Psoas muscle (tissue), 7 donors: ENCODE measurements at regions not wholly inside any gene's neighbourhood (a gene's known extent, or its start where the extent isn't known, plus 50 kb on each side); places are given as distances from the start of the nearest gene placed in this dataset.

Source experiments
- ATAC-seq, 4 donors: fragments of 200-7000 bp; cut with Tn5 transposase; one replicate each; pipeline ENCODE4 v1.9.1; 2020; ENCODE audit warnings: moderate library complexity in 3 of 4, mild to moderate bottlenecking in 2 of 4
- DNase-seq, 2 donors: peaks; one replicate each; pipeline ENCODE4 v3.0.0-alpha.2; 2020
- H3K27ac ChIP-seq: fragments of 200-600 bp; one replicate; pipeline ENCODE4 v1.8.0; 2022
- H3K27me3 ChIP-seq, 3 donors: fragments of 200-600 bp in 1 of 3; one replicate each; pipeline versions ENCODE4 v1.6.1 to v1.8.0; 2013 to 2022; ENCODE audit warnings: low read length in 2 of 3, mild to moderate bottlenecking in 2 of 3, moderate library complexity in 1 of 3; ENCODE audit not compliant: insufficient read depth in 3 of 3
- H3K36me3 ChIP-seq, 2 donors: fragments of 200-600 bp in 1 of 2; one replicate each; pipeline versions ENCODE4 v1.6.1 to v1.8.0; 2013 to 2022; ENCODE audit warnings: low read depth in 1 of 2, mild to moderate bottlenecking in 1 of 2, moderate library complexity in 1 of 2; ENCODE audit not compliant: insufficient read depth in 1 of 2
- H3K4me1 ChIP-seq: fragments of 200-600 bp; one replicate; pipeline ENCODE4 v1.8.0; 2022
- H3K4me3 ChIP-seq: fragments of 200-600 bp; one replicate; pipeline ENCODE4 v1.8.0; 2022; ENCODE audit warnings: mild to moderate bottlenecking
- H3K9me3 ChIP-seq: fragments of 200-600 bp; one replicate; pipeline ENCODE4 v1.8.0; 2022
- CTCF ChIP-seq: fragments of 200-600 bp; IDR thresholded peaks from one replicate; pipeline ENCODE4 v1.8.0; 2022; ENCODE audit warnings: antibody characterized with exemption
- WGBS, 3 donors: extraction: QIAGEN DNeasy Blood & Tissue Kit; methylation state at CpG; one replicate each; pipeline versions ENCODE4 v1.1.6 to v1.1.7; 2013; 5-methylcytosine and 5-hydroxymethylcytosine counted together
- intact Hi-C, 2 donors: fragments of 100-400 bp; cut with DNase I; formaldehyde crosslinking; loops; one replicate each; pipeline versions ENCODE4 v1.11.0 to v1.14.2; 2022
- donor health status: healthy with polysubstance abuse.
- donor health status: DM: no; HTN: no; CAD: no; lungs with moderate emphysema.
- donor health status: Bipolar disorder and iron deficiency.
- donor health status: healthy.
- donor health status: DM: yes; HTN: yes; CAD: no.
- donor health status: DM: no; HTN: no; CAD: no.
- donor health status: DM: yes; HTN: yes; CAD: no.

GRCh38 chr4:183838987-183839712 lies 66.0 kb upstream of the STOX2 start:
- no peak for TF ChIP-seq CTCF
- intact Hi-C loops, result loop anchor here (5.0 kb wide), 2 partner anchors 328 to 413 kb away; no protein-coding TSS in a partner anchor
- Histone ChIP-seq H3K4me3 (no peak overlapping the region), H3K27me3 (peaks cover 0 to 1% (median 0%) of the 10 kb centered on the region in 3 donors), H3K27ac (no peak overlapping the region), H3K4me1 (no peaks in the 10 kb centered on the region), H3K9me3 (no peaks in the 10 kb centered on the region), H3K36me3 (no peaks in the 10 kb centered on the region)
- no peak for DNase-seq
- no peak for ATAC-seq
- 68 to 77% (median 75%) methylated on average over 16 of the region's 16 CpGs for WGBS, 3 donors

- peak; percentile 73 to 91 (median 76) for ATAC-seq
- no peaks in the 10 kb centered on the region for H3K9me3 ChIP-seq
- no peak overlapping the region for H3K4me3 ChIP-seq
- H3K27me3 ChIP-seq, result no peaks in the 10 kb centered on the region
- no peaks in the 10 kb centered on the region for H3K36me3 ChIP-seq
- H3K27ac ChIP-seq, result no peak overlapping the region
- WGBS, 3 donors, result 4 to 10% (median 5%) methylated on average over 5 of the region's 5 CpGs
- TF ChIP-seq CTCF, result peak; percentile 92
- H3K4me1 ChIP-seq, result no peaks in the 10 kb centered on the region
- intact Hi-C loops, result loop anchor here (1.0 to 2.0 kb wide), 4 partner anchors 260 to 328 kb away; no protein-coding TSS in a partner anchor
- peak; percentile 73 to 80 for DNase-seq
These were observed 64.8 kb upstream of the STOX2 start for GRCh38 chr4:183840311-183840710.

- Histone ChIP-seq H3K36me3 (no peaks in the 10 kb centered on the region), H3K27me3 (no peaks in the 10 kb centered on the region), H3K4me1 (no peaks in the 10 kb centered on the region), H3K27ac (no peak overlapping the region), H3K9me3 (no peaks in the 10 kb centered on the region), H3K4me3 (no peak overlapping the region)
- no peak for DNase-seq
- intact Hi-C loops, result loop anchor here in 1 of 2 donors (2.0 kb wide), 1 partner anchor 260 kb away; no protein-coding TSS in a partner anchor
- WGBS, 3 donors, result 69 to 82% (median 77%) methylated on average over 8 of the region's 8 CpGs
- TF ChIP-seq CTCF, result no peak
- no peak for ATAC-seq
These were observed 64.1 kb upstream of the STOX2 start for GRCh38 chr4:183841001-183841400.

- intact Hi-C loops, result no loop called here
- Histone ChIP-seq H3K4me1 (no peaks in the 10 kb centered on the region), H3K27ac (no peak overlapping the region), H3K27me3 (no peaks in the 10 kb centered on the region), H3K36me3 (no peaks in the 10 kb centered on the region), H3K9me3 (no peaks in the 10 kb centered on the region), H3K4me3 (no peak overlapping the region)
- no peak for TF ChIP-seq CTCF
- no peak for DNase-seq
- WGBS, 3 donors, result 76 to 90% (median 82%) methylated on average over 3 of the region's 3 CpGs
- no peak for ATAC-seq
These were observed 63.0 kb upstream of the STOX2 start for GRCh38 chr4:183842129-183842528.

- Histone ChIP-seq H3K36me3 (no peaks in the 10 kb centered on the region), H3K27ac (no peak overlapping the region), H3K4me3 (no peak overlapping the region), H3K9me3 (no peaks in the 10 kb centered on the region), H3K4me1 (no peaks in the 10 kb centered on the region), H3K27me3 (no peaks in the 10 kb centered on the region)
- no peak for TF ChIP-seq CTCF
- ATAC-seq (no peak), DNase-seq (no peak)
- intact Hi-C loops, result no loop called here
- 41 to 55% (median 43%) methylated on average over 7 of the region's 7 CpGs for WGBS, 3 donors
These were observed 61.8 kb upstream of the STOX2 start for GRCh38 chr4:183843248-183843671.
